ENCODE measurements at regions not wholly inside any gene's neighbourhood (a gene's known extent, or its start where the extent isn't known, plus 50 kb on each side); places are given as distances from the start of the nearest gene placed in this dataset.

GRCh38 chr4:124970011-124970410, 257.5 kb upstream of the ANKRD50 start:
- FAIRE-seq (no peak), DNase-seq (ENCODE audit: low read depth, low spot score) (no peak), ATAC-seq (no peak)
- TF ChIP-seq ZZZ3 (IDR thresholded peaks at IDR 0.05; ENCODE audit: control insufficient read depth, insufficient read length, low read depth) = no peak
- no peak for TF ChIP-seq ZBTB4 (CRISPR knock-in tag; IDR thresholded peaks at IDR 0.05)
- TF ChIP-seq CREM (IDR thresholded peaks at IDR 0.05; ENCODE audit: low read depth) = no peak
- no peak for TF ChIP-seq JUND (IDR thresholded peaks at IDR 0.05; ENCODE audit: low read depth, low read length)
- TF ChIP-seq ZNF592 (IDR thresholded peaks at IDR 0.05) = no peak
- TF ChIP-seq ZBED1 (IDR thresholded peaks at IDR 0.05; ENCODE audit: borderline replicate concordance) = no peak
- no peak for TF ChIP-seq SUZ12 (IDR thresholded peaks at IDR 0.05; ENCODE audit: unreplicated experiment)
- Histone ChIP-seq H2AFZ (ENCODE audit: control insufficient read depth, low read depth, low read length) (no peak overlapping the region), H3K79me2 (ENCODE audit: control insufficient read depth, insufficient read depth, low read length) (no peaks in the 10 kb centered on the region), H3K9me3 (replicated peaks; ENCODE audit: control insufficient read depth, insufficient read depth, low read length) (no peaks in the 10 kb centered on the region), H3K9ac (ENCODE audit: control insufficient read depth, insufficient read depth, low read length) (no peak overlapping the region), H3K36me3 (ENCODE audit: control insufficient read depth in 2 of 2, insufficient read depth in 2 of 2, low read length in 1 of 2) (no peaks in the 10 kb centered on the region), H3K4me1 (ENCODE audit: control insufficient read depth, insufficient read depth, low read length) (no peaks in the 10 kb centered on the region), H3K4me3 (no peak overlapping the region), H3K27me3 (replicated peaks in 1 of 2; ENCODE audit: control insufficient read depth in 2 of 2, insufficient read depth in 2 of 2, low read length in 1 of 2) (no peaks in the 10 kb centered on the region), H3K4me2 (ENCODE audit: control insufficient read depth, insufficient read depth) (no peak overlapping the region), H3K27ac (ENCODE audit: control insufficient read depth, insufficient read depth) (no peak overlapping the region), H4K20me1 (ENCODE audit: control insufficient read depth, insufficient read depth) (no peaks in the 10 kb centered on the region)
- ChIA-PET SMC1A (ENCODE audit: uncharacterized antibody, unreplicated experiment) (interaction anchor here (0.6 kb wide), 1 partner anchor 1004 kb away, joined by 3 read pairs; no protein-coding TSS in a partner anchor), POLR2A (no interaction called here), CTCF (no interaction called here), RAD21 (ENCODE audit: unreplicated experiment) (no interaction called here)
- in situ Hi-C loops (cut with MboI) = no loop called here
- 21% methylated on average over 2 of the region's 2 CpGs for WGBS (ENCODE audit: insufficient coverage, insufficient replicate concordance, low lambda C conversion rate, missing lambda C conversion rate)
- intact Hi-C loops (cut with micrococcal nuclease; ENCODE audit: unreplicated experiment) = no loop called here
- BruUV-seq (replicated peaks) = no TSS peak

Data from GM12878 (cell line).